ENCODE measurements at regions not wholly inside any gene's neighbourhood (a gene's known extent, or its start where the extent isn't known, plus 50 kb on each side); places are given as distances from the start of the nearest gene placed in this dataset.

GRCh38 chr13:111410232-111411021 lies 90.0 kb downstream of the TEX29 start:
- H3K36me3 Mint-ChIP-seq = no peaks in the 10 kb centered on the region
- Histone ChIP-seq H3K36me3 (replicated peaks in 1 of 2; ENCODE audit: control insufficient read depth in 1 of 2, insufficient read depth in 2 of 2, low read length in 2 of 2) (no peaks in the 10 kb centered on the region), H2AFZ (ENCODE audit: insufficient read depth, low read depth, low read length, poor library complexity, severe bottlenecking) (no peak overlapping the region), H3K9me3 (replicated peaks in 1 of 2; ENCODE audit: control insufficient read depth in 1 of 2, insufficient read depth in 1 of 2, low read length in 2 of 2) (no peaks in the 10 kb centered on the region), H3K4me2 (replicated peaks; ENCODE audit: extremely low read depth, low read length, poor library complexity, severe bottlenecking) (no peak overlapping the region), H3K4me3 (replicated peaks in 1 of 3; ENCODE audit: low read depth in 2 of 3, low read length in 3 of 3) (no peak overlapping the region), H3K27ac (ENCODE audit: low read depth in 1 of 2, low read length in 2 of 2) (no peak overlapping the region), H3K4me1 (ENCODE audit: control insufficient read depth in 1 of 2, insufficient read depth in 2 of 2, low read length in 2 of 2) (no peaks in the 10 kb centered on the region), H3K79me2 (ENCODE audit: insufficient read depth, low read length) (no peaks in the 10 kb centered on the region), H4K20me1 (ENCODE audit: insufficient read depth, low read length) (no peaks in the 10 kb centered on the region), H3K9ac (ENCODE audit: insufficient read depth, low read length, poor library complexity, severe bottlenecking) (no peak overlapping the region), H3K27me3 (ENCODE audit: control insufficient read depth in 2 of 2, insufficient read depth in 2 of 2, low read length in 2 of 2) (peaks cover 0 to 11% of the 10 kb centered on the region in 2 donors)
- H3K9me3 Mint-ChIP-seq = peaks cover 0 to 3% (median 0%) of the 10 kb centered on the region in 7 donors
- H3K4me1 Mint-ChIP-seq = no peaks in the 10 kb centered on the region
- intact Hi-C loops (cut with micrococcal nuclease) = no loop called here
- no peak for TF ChIP-seq CTCF (IDR thresholded peaks at IDR 0.05)
- no peak overlapping the region for H3K4me3 Mint-ChIP-seq
- no peak for DNase-seq
- H3K27me3 Mint-ChIP-seq (ENCODE audit: low read depth in 3 of 3) = peaks cover 11 to 25% (median 15%) of the 10 kb centered on the region in 3 donors
- no peak overlapping the region for H3K27ac Mint-ChIP-seq
- WGBS (ENCODE audit: insufficient coverage) = 80% methylated on average over 18 of the region's 27 CpGs

GRCh38 chr13:111411151-111411858 lies 90.9 kb downstream of the TEX29 start:
- no peak overlapping the region for H3K4me2 ChIP-seq (replicated peaks; ENCODE audit: extremely low read depth, low read length, poor library complexity, severe bottlenecking)
- intact Hi-C loops (cut with micrococcal nuclease) = no loop called here
- no peaks in the 10 kb centered on the region for H3K36me3 ChIP-seq (replicated peaks in 1 of 2; ENCODE audit: control insufficient read depth in 1 of 2, insufficient read depth in 2 of 2, low read length in 2 of 2)
- no peaks in the 10 kb centered on the region for H3K4me1 Mint-ChIP-seq
- no peak for DNase-seq
- H3K27ac ChIP-seq (ENCODE audit: low read depth in 1 of 2, low read length in 2 of 2) = no peak overlapping the region
- peaks cover 11 to 25% (median 15%) of the 10 kb centered on the region in 3 donors for H3K27me3 Mint-ChIP-seq (ENCODE audit: low read depth in 3 of 3)
- H4K20me1 ChIP-seq (ENCODE audit: insufficient read depth, low read length) = no peaks in the 10 kb centered on the region
- no peak overlapping the region for H3K4me3 ChIP-seq (replicated peaks in 1 of 3; ENCODE audit: low read depth in 2 of 3, low read length in 3 of 3)
- no peaks in the 10 kb centered on the region for H3K9me3 ChIP-seq (replicated peaks in 1 of 2; ENCODE audit: control insufficient read depth in 1 of 2, insufficient read depth in 1 of 2, low read length in 2 of 2)
- no peak overlapping the region for H3K9ac ChIP-seq (ENCODE audit: insufficient read depth, low read length, poor library complexity, severe bottlenecking)
- peaks cover 0 to 3% (median 0%) of the 10 kb centered on the region in 7 donors for H3K9me3 Mint-ChIP-seq
- H3K27ac Mint-ChIP-seq = no peak overlapping the region
- H3K4me1 ChIP-seq (ENCODE audit: control insufficient read depth in 1 of 2, insufficient read depth in 2 of 2, low read length in 2 of 2) = no peaks in the 10 kb centered on the region
- H3K4me3 Mint-ChIP-seq = no peak overlapping the region
- WGBS (ENCODE audit: insufficient coverage) = 37% methylated on average over 43 of the region's 48 CpGs
- H2AFZ ChIP-seq (ENCODE audit: insufficient read depth, low read depth, low read length, poor library complexity, severe bottlenecking) = no peak overlapping the region
- H3K79me2 ChIP-seq (ENCODE audit: insufficient read depth, low read length) = no peaks in the 10 kb centered on the region
- H3K36me3 Mint-ChIP-seq = no peaks in the 10 kb centered on the region
- peaks cover 0 to 11% of the 10 kb centered on the region in 2 donors for H3K27me3 ChIP-seq (ENCODE audit: control insufficient read depth in 2 of 2, insufficient read depth in 2 of 2, low read length in 2 of 2)
- TF ChIP-seq CTCF (IDR thresholded peaks at IDR 0.05) = no peak

Measured in CD14-positive monocyte (primary cell).